H9 (cell line): ENCODE measurements at regions not wholly inside any gene's neighbourhood (a gene's known extent, or its start where the extent isn't known, plus 50 kb on each side); places are given as distances from the start of the nearest gene placed in this dataset.

Source experiments
- DNase-seq: peaks from one replicate; pipeline ENCODE4 v3.0.0-alpha.2; 2017
- H2AFZ ChIP-seq: one replicate; pipeline ENCODE4 v1.6.1; 2013; ENCODE audit warnings: mild to moderate bottlenecking, low read length, control low read depth, moderate library complexity
- H2AK5ac ChIP-seq: 2 replicates; pipeline ENCODE4 v1.6.1; 2013; ENCODE audit warnings: low read length, control low read depth, mixed read lengths; ENCODE audit not compliant: insufficient read length
- H2BK120ac ChIP-seq: one replicate; pipeline ENCODE4 v1.6.1; 2013; ENCODE audit warnings: low read depth, mild to moderate bottlenecking, low read length, control low read depth, inconsistent platforms; ENCODE audit not compliant: poor library complexity, severe bottlenecking
- H2BK12ac ChIP-seq: 2 replicates; pipeline ENCODE4 v1.6.1; 2013; ENCODE audit warnings: low read length, control low read depth, mixed read lengths, low read depth; ENCODE audit not compliant: insufficient read length
- H2BK15ac ChIP-seq: 2 replicates; pipeline ENCODE4 v1.6.1; 2013; ENCODE audit warnings: low read depth, low read length, control low read depth
- H2BK20ac ChIP-seq: one replicate; pipeline ENCODE4 v1.6.1; 2013; ENCODE audit warnings: low read depth, mild to moderate bottlenecking, low read length, control low read depth, inconsistent platforms; ENCODE audit not compliant: poor library complexity, severe bottlenecking
- H2BK5ac ChIP-seq: 2 replicates; pipeline ENCODE4 v1.6.1; 2013; ENCODE audit warnings: low read length, control low read depth, mixed read lengths; ENCODE audit not compliant: insufficient read length
- H3K14ac ChIP-seq: 2 replicates; pipeline ENCODE4 v1.6.1; 2013; ENCODE audit warnings: low read length, control low read depth; ENCODE audit not compliant: insufficient read depth
- H3K18ac ChIP-seq: 2 replicates; pipeline ENCODE4 v1.6.1; 2013; ENCODE audit warnings: low read depth, mild to moderate bottlenecking, mixed read lengths, low read length, control low read depth; ENCODE audit not compliant: insufficient read length
- H3K23ac ChIP-seq: 2 replicates; pipeline ENCODE4 v1.6.1; 2013; ENCODE audit warnings: low read length, control low read depth, mixed read lengths, low read depth; ENCODE audit not compliant: insufficient read length
- H3K23me2 ChIP-seq: 2 replicates; pipeline ENCODE4 v1.6.1; 2013; ENCODE audit warnings: low read depth, mild to moderate bottlenecking, mixed read lengths, low read length, control low read depth; ENCODE audit not compliant: insufficient read length, poor library complexity, severe bottlenecking
- H3K27ac ChIP-seq: 2 replicates; pipeline ENCODE4 v1.5.1; 2013; ENCODE audit warnings: low read length, control low read depth, mixed read lengths, low read depth; ENCODE audit not compliant: insufficient read length
- H3K27me3 ChIP-seq: 2 replicates; pipeline ENCODE4 v1.6.1; 2013; ENCODE audit warnings: low read length, control low read depth, inconsistent platforms; ENCODE audit not compliant: insufficient read depth
- H3K4ac ChIP-seq: 2 replicates; pipeline ENCODE4 v1.6.1; 2013; ENCODE audit warnings: low read depth, mild to moderate bottlenecking, control low read depth, inconsistent platforms, low read length, moderate library complexity
- H3K4me1 ChIP-seq: 2 replicates; pipeline ENCODE4 v1.6.1; 2013; ENCODE audit warnings: low read length, control low read depth, inconsistent platforms; ENCODE audit not compliant: insufficient read depth
- H3K4me2 ChIP-seq: 2 replicates; pipeline ENCODE4 v1.6.1; 2013; ENCODE audit warnings: low read length, control low read depth, mixed read lengths; ENCODE audit not compliant: insufficient read length, insufficient read depth
- H3K56ac ChIP-seq: 2 replicates; pipeline ENCODE4 v1.6.1; 2013; ENCODE audit warnings: low read depth, mild to moderate bottlenecking, mixed read lengths, low read length, control low read depth; ENCODE audit not compliant: insufficient read length
- H3K79me1 ChIP-seq: 2 replicates; pipeline ENCODE4 v1.6.1; 2013; ENCODE audit warnings: low read depth, mild to moderate bottlenecking, moderate library complexity, low read length, control low read depth, inconsistent platforms; ENCODE audit not compliant: insufficient read depth, poor library complexity, severe bottlenecking
- H3K79me2 ChIP-seq: 2 replicates; pipeline ENCODE4 v1.6.1; 2013; ENCODE audit warnings: low read length, control low read depth, inconsistent platforms; ENCODE audit not compliant: insufficient read depth
- H3K9ac ChIP-seq: 2 replicates; pipeline ENCODE4 v1.6.1; 2013; ENCODE audit warnings: low read length, control low read depth, mixed read lengths; ENCODE audit not compliant: insufficient read length; ENCODE audit errors: extremely low read depth
- H3K9me3 ChIP-seq: one replicate; pipeline ENCODE4 v1.6.1; 2013; ENCODE audit warnings: low read depth, low read length, inconsistent platforms; ENCODE audit not compliant: control insufficient read depth
- H3T11ph ChIP-seq: one replicate; pipeline ENCODE4 v1.6.1; 2013; ENCODE audit warnings: mild to moderate bottlenecking, low read length, control low read depth, inconsistent platforms
- H4K20me1 ChIP-seq: one replicate; pipeline ENCODE4 v1.6.1; 2013; ENCODE audit not compliant: control insufficient read depth, insufficient read length, insufficient read depth
- H4K5ac ChIP-seq: 2 replicates; pipeline ENCODE4 v1.6.1; 2013; ENCODE audit warnings: low read depth, mild to moderate bottlenecking, mixed read lengths, low read length, control low read depth; ENCODE audit not compliant: insufficient read length
- H4K8ac ChIP-seq: replicated peaks from 2 replicates; pipeline ENCODE4 v1.6.1; 2013; ENCODE audit warnings: low read length, control low read depth, mixed read lengths, low read depth; ENCODE audit not compliant: insufficient read length
- H4K91ac ChIP-seq: 2 replicates; pipeline ENCODE4 v1.6.1; 2013; ENCODE audit warnings: low read depth, mild to moderate bottlenecking, moderate library complexity, mixed read lengths, low read length, control low read depth; ENCODE audit not compliant: insufficient read length
- H3K27ac Mint-ChIP-seq, 3 experiments: 2 replicates in 2 of 3; 3 replicates in 1 of 3; pipeline ENCODE4 v1.8.0; 2020 to 2021; ENCODE audit warnings: mixed read lengths in 3 of 3, mild to moderate bottlenecking in 1 of 3, moderate library complexity in 1 of 3
- H3K27me3 Mint-ChIP-seq: 2 replicates; pipeline ENCODE4 v1.8.0; 2021; ENCODE audit warnings: low read depth, mild to moderate bottlenecking, moderate library complexity, mixed read lengths
- H3K36me3 Mint-ChIP-seq, 3 experiments: 2 replicates in 2 of 3; 3 replicates in 1 of 3; pipeline ENCODE4 v1.8.0; 2020 to 2021; ENCODE audit warnings: low read depth in 3 of 3, mixed read lengths in 3 of 3; ENCODE audit not compliant: insufficient read depth in 1 of 3
- H3K4me1 Mint-ChIP-seq, 2 experiments: 2 replicates each; pipeline ENCODE4 v1.8.0; 2020; ENCODE audit warnings: mixed read lengths in 2 of 2
- H3K4me3 Mint-ChIP-seq, 2 experiments: 2 replicates in 1 of 2; 3 replicates in 1 of 2; pipeline ENCODE4 v1.8.0; 2020 to 2021; ENCODE audit warnings: mild to moderate bottlenecking in 2 of 2, mixed read lengths in 2 of 2, moderate library complexity in 1 of 2
- H3K9me3 Mint-ChIP-seq, 2 experiments: 2 replicates in 1 of 2; 3 replicates in 1 of 2; pipeline ENCODE4 v1.8.0; 2020; ENCODE audit warnings: mild to moderate bottlenecking in 2 of 2, mixed read lengths in 2 of 2, moderate library complexity in 1 of 2
- WGBS: extraction: QIAGEN DNeasy Blood & Tissue Kit; methylation state at CpG from one replicate; pipeline ENCODE4 v1.1.7; 2013; ENCODE audit warnings: missing lambda C conversion rate, low lambda C conversion rate, mixed read lengths; ENCODE audit not compliant: insufficient read length; ENCODE audit errors: extremely low coverage; 5-methylcytosine and 5-hydroxymethylcytosine counted together
- TF ChIP-seq, protein P1 (sequence below): fragments of 200-600 bp; sonication (generic); conservative IDR thresholded peaks from 3 replicates; pipeline ENCODE4 v1.8.0; 2021; ENCODE audit warnings: antibody characterized with exemption, mild to moderate bottlenecking

DNA sequence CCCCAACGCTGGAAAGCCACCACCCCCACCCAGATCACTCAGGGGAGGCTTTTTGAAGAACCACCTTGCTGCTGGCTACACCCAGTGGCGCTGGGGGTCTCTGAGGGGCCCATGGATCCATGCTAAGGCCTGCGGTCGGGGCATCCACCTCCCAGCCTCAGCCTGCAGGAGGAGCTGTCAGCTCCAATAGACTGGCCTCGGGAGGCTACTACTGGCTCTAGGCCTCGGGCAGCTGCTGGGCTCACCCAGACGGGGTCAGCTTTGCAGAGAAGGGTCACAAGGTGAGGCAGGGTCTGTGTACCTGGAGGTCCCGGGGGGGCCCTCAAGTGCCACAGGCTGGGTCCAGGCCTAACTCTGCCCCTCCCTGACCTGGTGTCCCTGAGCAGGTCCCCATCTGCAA is 193.7 kb downstream of the OLFM1 start:
- no peak overlapping the region for H3K14ac ChIP-seq
- no peaks in the 10 kb centered on the region for H3K79me2 ChIP-seq
- H2BK15ac ChIP-seq = no peak overlapping the region
- TF ChIP-seq, protein P1, sequence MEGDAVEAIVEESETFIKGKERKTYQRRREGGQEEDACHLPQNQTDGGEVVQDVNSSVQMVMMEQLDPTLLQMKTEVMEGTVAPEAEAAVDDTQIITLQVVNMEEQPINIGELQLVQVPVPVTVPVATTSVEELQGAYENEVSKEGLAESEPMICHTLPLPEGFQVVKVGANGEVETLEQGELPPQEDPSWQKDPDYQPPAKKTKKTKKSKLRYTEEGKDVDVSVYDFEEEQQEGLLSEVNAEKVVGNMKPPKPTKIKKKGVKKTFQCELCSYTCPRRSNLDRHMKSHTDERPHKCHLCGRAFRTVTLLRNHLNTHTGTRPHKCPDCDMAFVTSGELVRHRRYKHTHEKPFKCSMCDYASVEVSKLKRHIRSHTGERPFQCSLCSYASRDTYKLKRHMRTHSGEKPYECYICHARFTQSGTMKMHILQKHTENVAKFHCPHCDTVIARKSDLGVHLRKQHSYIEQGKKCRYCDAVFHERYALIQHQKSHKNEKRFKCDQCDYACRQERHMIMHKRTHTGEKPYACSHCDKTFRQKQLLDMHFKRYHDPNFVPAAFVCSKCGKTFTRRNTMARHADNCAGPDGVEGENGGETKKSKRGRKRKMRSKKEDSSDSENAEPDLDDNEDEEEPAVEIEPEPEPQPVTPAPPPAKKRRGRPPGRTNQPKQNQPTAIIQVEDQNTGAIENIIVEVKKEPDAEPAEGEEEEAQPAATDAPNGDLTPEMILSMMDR = peak; percentile 68
- Mint-ChIP-seq H3K27me3 (peaks cover under 1% of the 10 kb centered on the region), H3K4me1 (peaks cover 0 to 6% of the 10 kb centered on the region in 2 experiments; a peak in 1 of 4 replicates), H3K36me3 (peaks cover 0 to 3% (median 0%) of the 10 kb centered on the region in 3 experiments; a peak in 2 of 7 replicates), H3K27ac (no peak overlapping the region), H3K4me3 (no peak overlapping the region), H3K9me3 (peaks cover 2 to 12% of the 10 kb centered on the region in 2 experiments; a peak in 3 of 5 replicates)
- no peaks in the 10 kb centered on the region for H4K20me1 ChIP-seq
- no peak overlapping the region for H3K9ac ChIP-seq
- DNase-seq = peak; percentile 65
- no peak overlapping the region for H3K56ac ChIP-seq
- no peak overlapping the region for H3K23ac ChIP-seq
- H3K79me1 ChIP-seq = no peaks in the 10 kb centered on the region
- no peak overlapping the region for H4K5ac ChIP-seq
- no peak overlapping the region for H4K91ac ChIP-seq
- H3T11ph ChIP-seq = no peak overlapping the region
- no peak overlapping the region for H3K4ac ChIP-seq
- H3K27ac ChIP-seq = no peak overlapping the region
- no peak overlapping the region for H2AFZ ChIP-seq
- no peak overlapping the region for H3K18ac ChIP-seq
- no peak overlapping the region for H2BK120ac ChIP-seq
- H2AK5ac ChIP-seq = no peak overlapping the region
- no peak overlapping the region for H3K4me2 ChIP-seq
- no peak overlapping the region for H2BK20ac ChIP-seq
- H4K8ac ChIP-seq = no peak overlapping the region
- H2BK5ac ChIP-seq = no peak overlapping the region
- H2BK12ac ChIP-seq = no peak overlapping the region
- H3K4me1 ChIP-seq = no peaks in the 10 kb centered on the region
- H3K23me2 ChIP-seq = no peaks in the 10 kb centered on the region
- no peaks in the 10 kb centered on the region for H3K27me3 ChIP-seq
- no CpG with 5 or more reads among the region's 8 CpGs for WGBS
- no peaks in the 10 kb centered on the region for H3K9me3 ChIP-seq
